DND-41 (cell line): ENCODE measurements at regions not wholly inside any gene's neighbourhood (a gene's known extent, or its start where the extent isn't known, plus 50 kb on each side); places are given as distances from the start of the nearest gene placed in this dataset.

ENCODE experiments used
- ATAC-seq: fragments of 200-7000 bp; cut with Tn5 transposase; 3 replicates; pipeline ENCODE4 v1.9.1; 2021; ENCODE audit warnings: low read depth; ENCODE audit not compliant: insufficient read depth
- DNase-seq: peaks from one replicate; pipeline ENCODE4 v3.0.0-alpha.2; 2020
- H2AFZ ChIP-seq: 2 replicates; pipeline ENCODE4 v1.6.0; 2012; ENCODE audit warnings: low read depth, low read length
- H3K27ac ChIP-seq: 2 replicates; pipeline ENCODE4 v1.5.1; 2012; ENCODE audit warnings: low read length, inconsistent platforms
- H3K27me3 ChIP-seq: fragments of 200-600 bp; sonication (generic); 2 replicates; pipeline ENCODE4 v1.6.0; 2012; ENCODE audit warnings: low read length, mild to moderate bottlenecking, inconsistent platforms; ENCODE audit not compliant: insufficient read depth, poor library complexity
- H3K36me3 ChIP-seq: 2 replicates; pipeline ENCODE4 v1.5.1; 2012; ENCODE audit warnings: low read length, inconsistent platforms; ENCODE audit not compliant: insufficient read depth
- H3K4me1 ChIP-seq: 2 replicates; pipeline ENCODE4 v1.5.1; 2012; ENCODE audit warnings: mild to moderate bottlenecking, low read length; ENCODE audit not compliant: insufficient read depth
- H3K4me2 ChIP-seq: 2 replicates; pipeline ENCODE4 v1.6.0; 2012; ENCODE audit warnings: mild to moderate bottlenecking, moderate library complexity, low read length, inconsistent platforms; ENCODE audit not compliant: insufficient read depth
- H3K4me3 ChIP-seq, 2 experiments: fragments of 200-600 bp in 1 of 2; shearing (Covaris generic) in 1 of 2; 2 replicates each; pipeline ENCODE4 v1.5.1; 2012 to 2016; ENCODE audit warnings: inconsistent platforms in 2 of 2, low read length in 2 of 2, mild to moderate bottlenecking in 2 of 2, low read depth in 1 of 2, moderate library complexity in 1 of 2
- H3K79me2 ChIP-seq: 2 replicates; pipeline ENCODE4 v1.6.0; 2012; ENCODE audit warnings: low read length, inconsistent platforms; ENCODE audit not compliant: insufficient read depth
- H3K9ac ChIP-seq: 2 replicates; pipeline ENCODE4 v1.6.0; 2012; ENCODE audit warnings: low read depth, mild to moderate bottlenecking, inconsistent platforms, low read length, moderate library complexity
- H3K9me3 ChIP-seq: 2 replicates; pipeline ENCODE4 v1.5.1; 2012; ENCODE audit warnings: low read length, moderate library complexity, mild to moderate bottlenecking, inconsistent platforms; ENCODE audit not compliant: insufficient read depth, severe bottlenecking
- H4K20me1 ChIP-seq: 2 replicates; pipeline ENCODE4 v1.6.0; 2012; ENCODE audit warnings: low read length; ENCODE audit not compliant: insufficient read depth
- EZH2 ChIP-seq: IDR thresholded peaks from 3 replicates; pipeline ENCODE4 v1.6.1; 2012; ENCODE audit warnings: borderline replicate concordance, low read depth, mild to moderate bottlenecking, moderate library complexity, low read length, inconsistent platforms; ENCODE audit not compliant: severe bottlenecking
- TF ChIP-seq, protein P1 (sequence below): IDR thresholded peaks from 2 replicates; pipeline ENCODE4 v1.5.1; 2012; ENCODE audit warnings: borderline replicate concordance, low read length, moderate library complexity, mild to moderate bottlenecking; ENCODE audit not compliant: poor library complexity, severe bottlenecking; ENCODE audit errors: extremely low read depth

DNA sequence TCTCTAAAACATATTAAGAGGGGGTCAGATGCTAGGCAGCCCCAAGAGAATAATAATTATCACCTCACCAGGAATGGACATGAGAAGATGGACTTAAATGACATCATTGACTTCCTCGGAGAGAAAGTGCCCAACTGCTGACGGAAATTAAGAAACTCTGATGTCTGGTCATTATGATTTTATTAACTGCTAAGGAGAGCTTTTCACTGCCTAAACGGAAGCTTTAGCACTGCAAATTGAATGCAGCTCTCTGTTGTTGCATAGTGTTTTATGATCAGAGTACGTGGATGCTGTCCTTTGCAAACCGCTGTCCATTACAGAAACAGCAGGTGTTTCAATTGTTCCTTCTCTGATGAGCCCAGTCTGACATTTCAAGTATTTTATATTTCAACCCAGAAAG, 89.4 kb upstream of the GALNT17 start:
- Histone ChIP-seq H3K27me3 (no peaks in the 10 kb centered on the region), H2AFZ (no peak overlapping the region), H3K4me3 (no peak overlapping the region), H3K9ac (no peak overlapping the region), H3K79me2 (no peaks in the 10 kb centered on the region), H3K27ac (no peak overlapping the region), H3K4me1 (no peaks in the 10 kb centered on the region), H3K36me3 (no peaks in the 10 kb centered on the region), H4K20me1 (no peaks in the 10 kb centered on the region), H3K9me3 (no peaks in the 10 kb centered on the region), H3K4me2 (no peak overlapping the region)
- TF ChIP-seq EZH2 = no peak
- TF ChIP-seq, protein P1, sequence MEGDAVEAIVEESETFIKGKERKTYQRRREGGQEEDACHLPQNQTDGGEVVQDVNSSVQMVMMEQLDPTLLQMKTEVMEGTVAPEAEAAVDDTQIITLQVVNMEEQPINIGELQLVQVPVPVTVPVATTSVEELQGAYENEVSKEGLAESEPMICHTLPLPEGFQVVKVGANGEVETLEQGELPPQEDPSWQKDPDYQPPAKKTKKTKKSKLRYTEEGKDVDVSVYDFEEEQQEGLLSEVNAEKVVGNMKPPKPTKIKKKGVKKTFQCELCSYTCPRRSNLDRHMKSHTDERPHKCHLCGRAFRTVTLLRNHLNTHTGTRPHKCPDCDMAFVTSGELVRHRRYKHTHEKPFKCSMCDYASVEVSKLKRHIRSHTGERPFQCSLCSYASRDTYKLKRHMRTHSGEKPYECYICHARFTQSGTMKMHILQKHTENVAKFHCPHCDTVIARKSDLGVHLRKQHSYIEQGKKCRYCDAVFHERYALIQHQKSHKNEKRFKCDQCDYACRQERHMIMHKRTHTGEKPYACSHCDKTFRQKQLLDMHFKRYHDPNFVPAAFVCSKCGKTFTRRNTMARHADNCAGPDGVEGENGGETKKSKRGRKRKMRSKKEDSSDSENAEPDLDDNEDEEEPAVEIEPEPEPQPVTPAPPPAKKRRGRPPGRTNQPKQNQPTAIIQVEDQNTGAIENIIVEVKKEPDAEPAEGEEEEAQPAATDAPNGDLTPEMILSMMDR = no peak
- DNase-seq = no peak
- ATAC-seq = no peak

- no peaks in the 10 kb centered on the region for H3K4me1 ChIP-seq
- no peak overlapping the region for H3K27ac ChIP-seq
- no peak overlapping the region for H2AFZ ChIP-seq
- peaks cover 10% of the 10 kb centered on the region for H3K9me3 ChIP-seq
- H3K27me3 ChIP-seq = no peaks in the 10 kb centered on the region
- ATAC-seq = no peak
- no peak for DNase-seq
- no peak overlapping the region for H3K4me3 ChIP-seq
- no peak overlapping the region for H3K4me2 ChIP-seq
- no peaks in the 10 kb centered on the region for H3K36me3 ChIP-seq
- H4K20me1 ChIP-seq = no peaks in the 10 kb centered on the region
- no peaks in the 10 kb centered on the region for H3K79me2 ChIP-seq
- H3K9ac ChIP-seq = no peak overlapping the region
- no peak for TF ChIP-seq EZH2
- TF ChIP-seq, protein P1 = no peak
Observed at GRCh38 chr7:71050492-71050891, 81.5 kb upstream of the GALNT17 start.

- H2AFZ ChIP-seq = no peak overlapping the region
- no peaks in the 10 kb centered on the region for H3K4me1 ChIP-seq
- H3K9ac ChIP-seq = no peak overlapping the region
- no peak for DNase-seq
- H3K4me3 ChIP-seq = no peak overlapping the region
- no peaks in the 10 kb centered on the region for H3K79me2 ChIP-seq
- H3K9me3 ChIP-seq = peaks cover 3% of the 10 kb centered on the region
- no peak for TF ChIP-seq EZH2
- TF ChIP-seq, protein P1 = no peak
- H3K27ac ChIP-seq = no peak overlapping the region
- no peak overlapping the region for H3K4me2 ChIP-seq
- no peak for ATAC-seq
- no peaks in the 10 kb centered on the region for H4K20me1 ChIP-seq
- H3K27me3 ChIP-seq = no peaks in the 10 kb centered on the region
- H3K36me3 ChIP-seq = no peaks in the 10 kb centered on the region
Observed at GRCh38 chr7:71055504-71055903, 76.4 kb upstream of the GALNT17 start.

- Histone ChIP-seq H3K4me3 (no peak overlapping the region), H2AFZ (no peak overlapping the region), H3K4me2 (no peak overlapping the region), H3K27me3 (no peaks in the 10 kb centered on the region), H3K36me3 (no peaks in the 10 kb centered on the region), H3K9me3 (peaks cover 13% of the 10 kb centered on the region), H3K79me2 (no peaks in the 10 kb centered on the region), H3K27ac (no peak overlapping the region), H3K4me1 (no peaks in the 10 kb centered on the region), H4K20me1 (no peaks in the 10 kb centered on the region), H3K9ac (no peak overlapping the region)
- ATAC-seq (no peak), DNase-seq (no peak)
- no peak for TF ChIP-seq EZH2
- TF ChIP-seq, protein P1 = no peak
Observed at GRCh38 chr7:71077743-71078476, 54.0 kb upstream of the GALNT17 start.
